Loucy (cell line): ENCODE measurements at regions not wholly inside any gene's neighbourhood (a gene's known extent, or its start where the extent isn't known, plus 50 kb on each side); places are given as distances from the start of the nearest gene placed in this dataset.

Experiments used
- H2AFZ ChIP-seq: fragments of 200-600 bp; sonication (generic); 2 replicates; pipeline ENCODE4 v1.6.0; 2016; ENCODE audit warnings: antibody characterized with exemption, mild to moderate bottlenecking, low read length, moderate library complexity
- H3F3A ChIP-seq: fragments of 200-600 bp; 2 replicates; pipeline ENCODE4 v1.6.0; 2016; ENCODE audit warnings: antibody characterized with exemption, low read depth, mild to moderate bottlenecking
- H3K27me3 ChIP-seq: fragments of 200-600 bp; sonication (generic); 2 replicates; pipeline ENCODE4 v1.6.1; 2014; ENCODE audit warnings: low read length, mild to moderate bottlenecking; ENCODE audit not compliant: insufficient read depth, poor library complexity, severe bottlenecking
- H3K36me3 ChIP-seq: fragments of 200-600 bp; sonication (generic); 2 replicates; pipeline ENCODE4 v1.6.1; 2016; ENCODE audit warnings: low read length; ENCODE audit not compliant: insufficient read depth
- H3K4me1 ChIP-seq: fragments of 200-600 bp; sonication (generic); 2 replicates; pipeline ENCODE4 v1.5.1; 2014; ENCODE audit warnings: low read length, mild to moderate bottlenecking; ENCODE audit not compliant: insufficient read depth, poor library complexity, severe bottlenecking
- H3K4me2 ChIP-seq: fragments of 200-600 bp; sonication (generic); 2 replicates; pipeline ENCODE4 v1.6.0; 2014; ENCODE audit warnings: antibody characterized with exemption, low read length, low read depth, mild to moderate bottlenecking; ENCODE audit not compliant: poor library complexity, severe bottlenecking
- H3K4me3 ChIP-seq: fragments of 200-600 bp; sonication (generic); 2 replicates; pipeline ENCODE4 v1.5.1; 2014; ENCODE audit warnings: low read length, mild to moderate bottlenecking, mixed read lengths; ENCODE audit not compliant: poor library complexity, severe bottlenecking
- H3K79me2 ChIP-seq: fragments of 200-600 bp; sonication (generic); 2 replicates; pipeline ENCODE4 v1.6.1; 2014; ENCODE audit warnings: low read length; ENCODE audit not compliant: insufficient read depth
- H3K9ac ChIP-seq: fragments of 200-600 bp; sonication (generic); 2 replicates; pipeline ENCODE4 v1.6.0; 2014; ENCODE audit warnings: mild to moderate bottlenecking, low read depth, low read length, moderate library complexity; ENCODE audit not compliant: poor library complexity, severe bottlenecking
- H3K9me2 ChIP-seq: fragments of 200-600 bp; sonication (generic); replicated peaks from 2 replicates; pipeline ENCODE4 v1.6.1; 2016; ENCODE audit warnings: low read depth, low read length, mixed read lengths
- H3K9me3 ChIP-seq: fragments of 200-600 bp; sonication (generic); 2 replicates; pipeline ENCODE4 v1.6.1; 2014; ENCODE audit warnings: mild to moderate bottlenecking, antibody characterized with exemption, low read length, low read depth; ENCODE audit not compliant: insufficient read depth
- H4K20me1 ChIP-seq: fragments of 200-600 bp; sonication (generic); 2 replicates; pipeline ENCODE4 v1.6.0; 2014; ENCODE audit warnings: antibody characterized with exemption, low read length, mild to moderate bottlenecking; ENCODE audit not compliant: insufficient read depth, poor library complexity, severe bottlenecking
- EZH2phosphoT487 ChIP-seq: fragments of 200-600 bp; IDR thresholded peaks from 2 replicates; pipeline ENCODE4 v1.6.1; 2018; ENCODE audit warnings: antibody characterized with exemption, mild to moderate bottlenecking, moderate library complexity, borderline replicate concordance
- TF ChIP-seq, protein P1 (sequence below): fragments of 200-600 bp; sonication (generic); conservative IDR thresholded peaks from 2 replicates; pipeline ENCODE4 v1.5.1; 2014; ENCODE audit warnings: mild to moderate bottlenecking, antibody characterized with exemption, low read length

DNA sequence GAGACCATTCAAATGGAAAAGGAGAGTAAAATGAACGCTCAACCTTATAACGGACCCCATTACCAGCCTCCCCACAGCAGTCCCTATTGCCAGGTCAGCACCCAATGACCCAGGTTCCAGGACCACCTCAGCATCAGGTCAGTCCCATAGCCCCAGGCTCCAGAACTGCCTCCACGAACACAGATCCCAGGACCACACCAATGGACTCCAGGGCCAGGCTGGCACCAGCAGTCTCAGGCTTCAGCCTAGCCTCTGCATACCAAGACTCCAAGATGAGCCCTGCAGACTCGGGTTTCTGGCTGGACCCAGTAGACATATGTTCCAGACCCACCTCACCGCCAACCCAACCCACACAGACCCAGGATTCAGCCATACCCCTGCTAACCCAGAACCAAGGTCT is 625.0 kb upstream of the RGS18 start:
- TF ChIP-seq, protein P1, sequence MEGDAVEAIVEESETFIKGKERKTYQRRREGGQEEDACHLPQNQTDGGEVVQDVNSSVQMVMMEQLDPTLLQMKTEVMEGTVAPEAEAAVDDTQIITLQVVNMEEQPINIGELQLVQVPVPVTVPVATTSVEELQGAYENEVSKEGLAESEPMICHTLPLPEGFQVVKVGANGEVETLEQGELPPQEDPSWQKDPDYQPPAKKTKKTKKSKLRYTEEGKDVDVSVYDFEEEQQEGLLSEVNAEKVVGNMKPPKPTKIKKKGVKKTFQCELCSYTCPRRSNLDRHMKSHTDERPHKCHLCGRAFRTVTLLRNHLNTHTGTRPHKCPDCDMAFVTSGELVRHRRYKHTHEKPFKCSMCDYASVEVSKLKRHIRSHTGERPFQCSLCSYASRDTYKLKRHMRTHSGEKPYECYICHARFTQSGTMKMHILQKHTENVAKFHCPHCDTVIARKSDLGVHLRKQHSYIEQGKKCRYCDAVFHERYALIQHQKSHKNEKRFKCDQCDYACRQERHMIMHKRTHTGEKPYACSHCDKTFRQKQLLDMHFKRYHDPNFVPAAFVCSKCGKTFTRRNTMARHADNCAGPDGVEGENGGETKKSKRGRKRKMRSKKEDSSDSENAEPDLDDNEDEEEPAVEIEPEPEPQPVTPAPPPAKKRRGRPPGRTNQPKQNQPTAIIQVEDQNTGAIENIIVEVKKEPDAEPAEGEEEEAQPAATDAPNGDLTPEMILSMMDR, result no peak

DNA sequence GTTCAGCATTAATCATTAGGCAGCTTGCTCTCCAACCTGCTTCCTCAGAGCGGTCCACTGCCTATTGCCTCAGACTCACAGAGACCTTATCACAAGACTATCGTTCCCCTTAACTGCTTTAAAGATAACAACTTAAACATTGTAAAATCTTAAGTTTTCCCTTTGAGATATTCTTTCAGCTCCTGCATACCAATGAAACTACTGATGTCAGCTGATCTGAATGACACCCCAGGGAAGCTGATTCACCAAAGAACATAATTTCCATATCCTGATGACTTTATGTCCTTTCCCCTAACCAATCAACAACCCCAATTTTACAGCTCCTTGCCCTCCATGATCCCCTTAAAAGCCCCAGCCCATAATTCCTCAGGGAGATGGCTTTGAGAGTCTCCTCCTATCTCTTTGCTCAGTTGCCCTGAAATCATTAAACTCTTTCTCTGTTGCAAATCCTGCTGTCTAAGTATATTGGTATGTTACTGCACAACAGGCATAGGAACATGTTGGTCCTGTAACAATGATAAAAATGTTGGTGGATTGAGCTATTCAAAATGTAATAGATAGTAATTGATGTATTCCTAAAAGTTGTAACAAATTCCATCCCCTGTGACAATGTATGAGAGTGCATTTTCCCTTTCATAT is 621.4 kb upstream of the RGS18 start:
- TF ChIP-seq EZH2phosphoT487, result no peak
- TF ChIP-seq, protein P1, result no peak
- no peak overlapping the region for H2AFZ ChIP-seq

More for the DNA sequence above, 625.0 kb upstream of the RGS18 start:
- Histone ChIP-seq H3K9me2 (no peaks in the 10 kb centered on the region), H3K79me2 (no peaks in the 10 kb centered on the region), H3K4me1 (no peaks in the 10 kb centered on the region), H2AFZ (no peak overlapping the region), H3K9ac (no peak overlapping the region), H3K4me2 (no peak overlapping the region), H3K4me3 (no peak overlapping the region), H3K27me3 (no peaks in the 10 kb centered on the region), H3K9me3 (no peaks in the 10 kb centered on the region), H4K20me1 (no peaks in the 10 kb centered on the region), H3F3A (no peaks in the 10 kb centered on the region), H3K36me3 (no peaks in the 10 kb centered on the region)

DNA sequence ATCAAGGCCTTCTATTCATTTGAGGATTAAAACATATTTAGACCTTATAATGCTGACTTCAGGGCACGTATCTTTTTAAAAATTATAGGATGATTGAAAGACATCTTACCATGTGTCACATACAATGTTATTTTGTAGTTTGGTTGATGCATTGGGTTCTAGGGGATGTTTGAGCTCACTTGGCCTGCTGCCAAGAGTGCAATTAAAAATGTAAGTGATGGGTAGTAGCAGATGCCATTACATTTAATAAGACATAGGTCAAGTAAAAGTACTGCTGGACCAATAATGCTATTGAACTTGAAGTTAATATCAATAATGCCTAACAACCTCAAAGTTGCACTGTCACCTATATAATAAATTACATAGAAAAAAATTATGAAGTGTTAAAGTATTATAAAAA is 616.5 kb upstream of the RGS18 start:
- Histone ChIP-seq H3F3A (no peaks in the 10 kb centered on the region), H3K4me1 (no peaks in the 10 kb centered on the region), H2AFZ (no peak overlapping the region), H4K20me1 (no peaks in the 10 kb centered on the region), H3K4me2 (no peak overlapping the region), H3K36me3 (no peaks in the 10 kb centered on the region), H3K4me3 (no peak overlapping the region), H3K9ac (no peak overlapping the region), H3K79me2 (no peaks in the 10 kb centered on the region), H3K9me3 (no peaks in the 10 kb centered on the region), H3K27me3 (no peaks in the 10 kb centered on the region), H3K9me2 (no peaks in the 10 kb centered on the region)
- TF ChIP-seq, protein P1, result no peak
- TF ChIP-seq EZH2phosphoT487, result no peak

More for the DNA sequence above, 621.4 kb upstream of the RGS18 start:
- H3K4me1 ChIP-seq, result no peaks in the 10 kb centered on the region
- no peaks in the 10 kb centered on the region for H4K20me1 ChIP-seq
- no peak overlapping the region for H3K4me3 ChIP-seq
- H3K36me3 ChIP-seq, result no peaks in the 10 kb centered on the region
- no peaks in the 10 kb centered on the region for H3F3A ChIP-seq
- H3K4me2 ChIP-seq, result no peak overlapping the region
- H3K9me3 ChIP-seq, result no peaks in the 10 kb centered on the region
- H3K27me3 ChIP-seq, result no peaks in the 10 kb centered on the region
- H3K9me2 ChIP-seq, result no peaks in the 10 kb centered on the region
- no peaks in the 10 kb centered on the region for H3K79me2 ChIP-seq
- H3K9ac ChIP-seq, result no peak overlapping the region
